ENCODE measurements at regions not wholly inside any gene's neighbourhood (a gene's known extent, or its start where the extent isn't known, plus 50 kb on each side); places are given as distances from the start of the nearest gene placed in this dataset.

- Histone ChIP-seq H4K20me1 (ENCODE audit: insufficient read depth, low read length) (no peaks in the 10 kb centered on the region), H3K4me1 (ENCODE audit: control insufficient read depth, insufficient read depth, low read length) (no peaks in the 10 kb centered on the region), H3K27ac (ENCODE audit: insufficient read depth, low read length) (no peak overlapping the region), H3K36me3 (ENCODE audit: control insufficient read depth, insufficient read depth, low read length) (no peaks in the 10 kb centered on the region), H3K56ac (ENCODE audit: extremely low read depth, insufficient read depth, low read length) (no peak overlapping the region), H2BK15ac (ENCODE audit: low read depth, low read length) (no peak overlapping the region), H3K4me3 (ENCODE audit: insufficient read depth, low read depth, low read length) (no peak overlapping the region), H3K18ac (ENCODE audit: low read depth, low read length) (no peak overlapping the region), H3K79me1 (ENCODE audit: low read depth in 1 of 2, low read length in 2 of 2) (no peaks in the 10 kb centered on the region), H2BK20ac (ENCODE audit: low read depth, low read length) (no peak overlapping the region), H4K8ac (ENCODE audit: low read depth in 2 of 2, low read length in 2 of 2) (no peak overlapping the region), H2AK5ac (ENCODE audit: low read depth, low read length) (no peak overlapping the region), H2BK5ac (ENCODE audit: low read depth, low read length, poor library complexity, severe bottlenecking) (no peak overlapping the region), H3K27me3 (ENCODE audit: control insufficient read depth, insufficient read depth, low read length) (peaks cover 28% of the 10 kb centered on the region), H3K9me3 (ENCODE audit: control insufficient read depth, insufficient read depth, low read length) (peaks cover 3% of the 10 kb centered on the region), H2AK9ac (replicated peaks; ENCODE audit: low read depth, low read length, poor library complexity) (no peak overlapping the region), H3K14ac (replicated peaks; ENCODE audit: low read depth, low read length) (no peak overlapping the region), H3K4ac (ENCODE audit: low read depth, low read length) (no peak overlapping the region), H4K91ac (ENCODE audit: insufficient read depth, low read depth, low read length) (no peak overlapping the region), H2BK120ac (ENCODE audit: low read depth, low read length) (no peak overlapping the region), H2AFZ (replicated peaks; ENCODE audit: low read length, poor library complexity) (no peak overlapping the region), H3K23ac (ENCODE audit: low read depth, low read length) (no peak overlapping the region), H3K4me2 (ENCODE audit: low read depth, low read length) (no peak overlapping the region), H3K9ac (ENCODE audit: low read depth, low read length) (no peak overlapping the region), H4K5ac (ENCODE audit: low read depth, low read length) (no peak overlapping the region), H3K9me1 (ENCODE audit: insufficient read depth, low read length) (no peaks in the 10 kb centered on the region)
- ATAC-seq (ENCODE audit: low read depth) (no peak), DNase-seq (no peak)
- BruUV-seq (replicated peaks), result no TSS peak
- 77% methylated on average over 8 of the region's 18 CpGs; no CpG with 5 or more reads in 1 of the 2 experiments for WGBS, 2 experiments (ENCODE audit: extremely low coverage in 2 of 2, insufficient read length in 1 of 2)
- TF ChIP-seq RFX5 (IDR thresholded peaks at IDR 0.05; ENCODE audit: low read depth, low read length), result no peak
- TF ChIP-seq BHLHE40 (IDR thresholded peaks at IDR 0.05; ENCODE audit: low read depth, low read length), result no peak
- TF ChIP-seq, protein P1, sequence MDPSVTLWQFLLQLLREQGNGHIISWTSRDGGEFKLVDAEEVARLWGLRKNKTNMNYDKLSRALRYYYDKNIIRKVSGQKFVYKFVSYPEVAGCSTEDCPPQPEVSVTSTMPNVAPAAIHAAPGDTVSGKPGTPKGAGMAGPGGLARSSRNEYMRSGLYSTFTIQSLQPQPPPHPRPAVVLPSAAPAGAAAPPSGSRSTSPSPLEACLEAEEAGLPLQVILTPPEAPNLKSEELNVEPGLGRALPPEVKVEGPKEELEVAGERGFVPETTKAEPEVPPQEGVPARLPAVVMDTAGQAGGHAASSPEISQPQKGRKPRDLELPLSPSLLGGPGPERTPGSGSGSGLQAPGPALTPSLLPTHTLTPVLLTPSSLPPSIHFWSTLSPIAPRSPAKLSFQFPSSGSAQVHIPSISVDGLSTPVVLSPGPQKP (IDR thresholded peaks at IDR 0.05; ENCODE audit: borderline replicate concordance, low read depth, low read length), result no peak
- no peak for TF ChIP-seq POLR2A (IDR thresholded peaks at IDR 0.05; ENCODE audit: low read depth, low read length)
- no peak for TF ChIP-seq RCOR1 (IDR thresholded peaks at IDR 0.05; ENCODE audit: insufficient replicate concordance, low read length)
- TF ChIP-seq MAZ (IDR thresholded peaks at IDR 0.05; ENCODE audit: borderline replicate concordance, low read depth, low read length), result no peak
- no peak for TF ChIP-seq NFE2L2 (IDR thresholded peaks at IDR 0.05; ENCODE audit: low read depth, low read length)
- no peak for TF ChIP-seq MXI1 (IDR thresholded peaks at IDR 0.05; ENCODE audit: borderline replicate concordance, low read depth, low read length)
- TF ChIP-seq CHD1 (IDR thresholded peaks at IDR 0.05; ENCODE audit: low read depth, low read length), result no peak
- TF ChIP-seq CEBPB (IDR thresholded peaks at IDR 0.05; ENCODE audit: low read depth, low read length), result no peak
- TF ChIP-seq, protein P2, sequence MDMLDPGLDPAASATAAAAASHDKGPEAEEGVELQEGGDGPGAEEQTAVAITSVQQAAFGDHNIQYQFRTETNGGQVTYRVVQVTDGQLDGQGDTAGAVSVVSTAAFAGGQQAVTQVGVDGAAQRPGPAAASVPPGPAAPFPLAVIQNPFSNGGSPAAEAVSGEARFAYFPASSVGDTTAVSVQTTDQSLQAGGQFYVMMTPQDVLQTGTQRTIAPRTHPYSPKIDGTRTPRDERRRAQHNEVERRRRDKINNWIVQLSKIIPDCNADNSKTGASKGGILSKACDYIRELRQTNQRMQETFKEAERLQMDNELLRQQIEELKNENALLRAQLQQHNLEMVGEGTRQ (IDR thresholded peaks at IDR 0.05; ENCODE audit: low read depth, low read length), result no peak
- TF ChIP-seq, protein P3, sequence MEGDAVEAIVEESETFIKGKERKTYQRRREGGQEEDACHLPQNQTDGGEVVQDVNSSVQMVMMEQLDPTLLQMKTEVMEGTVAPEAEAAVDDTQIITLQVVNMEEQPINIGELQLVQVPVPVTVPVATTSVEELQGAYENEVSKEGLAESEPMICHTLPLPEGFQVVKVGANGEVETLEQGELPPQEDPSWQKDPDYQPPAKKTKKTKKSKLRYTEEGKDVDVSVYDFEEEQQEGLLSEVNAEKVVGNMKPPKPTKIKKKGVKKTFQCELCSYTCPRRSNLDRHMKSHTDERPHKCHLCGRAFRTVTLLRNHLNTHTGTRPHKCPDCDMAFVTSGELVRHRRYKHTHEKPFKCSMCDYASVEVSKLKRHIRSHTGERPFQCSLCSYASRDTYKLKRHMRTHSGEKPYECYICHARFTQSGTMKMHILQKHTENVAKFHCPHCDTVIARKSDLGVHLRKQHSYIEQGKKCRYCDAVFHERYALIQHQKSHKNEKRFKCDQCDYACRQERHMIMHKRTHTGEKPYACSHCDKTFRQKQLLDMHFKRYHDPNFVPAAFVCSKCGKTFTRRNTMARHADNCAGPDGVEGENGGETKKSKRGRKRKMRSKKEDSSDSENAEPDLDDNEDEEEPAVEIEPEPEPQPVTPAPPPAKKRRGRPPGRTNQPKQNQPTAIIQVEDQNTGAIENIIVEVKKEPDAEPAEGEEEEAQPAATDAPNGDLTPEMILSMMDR (conservative IDR thresholded peaks at IDR 0.05; ENCODE audit: low read depth, low read length), result no peak
- TF ChIP-seq SMC3 (IDR thresholded peaks at IDR 0.05; ENCODE audit: low read depth, low read length), result no peak
- no peak for TF ChIP-seq RAD21 (IDR thresholded peaks at IDR 0.05; ENCODE audit: low read length)
- no peak for TF ChIP-seq MAFK (IDR thresholded peaks at IDR 0.05; ENCODE audit: low read depth, low read length)
- no peak for TF ChIP-seq FOS (IDR thresholded peaks at IDR 0.05; ENCODE audit: low read depth, low read length)
- ChIA-PET CTCF (no interaction called here), POLR2A (ENCODE audit: unreplicated experiment) (no interaction called here)
- intact Hi-C loops (cut with micrococcal nuclease), result no loop called here
- dilution Hi-C loops (cut with HindIII; ENCODE audit: low sequenced_read_pairs, unreplicated experiment), result no loop called here
- in situ Hi-C loops (cut with MboI; ENCODE audit: low sequenced_read_pairs), result no loop called here
These were observed 294.3 kb upstream of the RTL1 start for GRCh38 chr14:101197595-101198397.
